Hematopoietic multipotent progenitor cell treated with erythropoietin and hydrocortisone succinate and interleukin-3 and kit ligand, for 15 days (in vitro differentiated cells): ENCODE measurements at regions not wholly inside any gene's neighbourhood (a gene's known extent, or its start where the extent isn't known, plus 50 kb on each side); places are given as distances from the start of the nearest gene placed in this dataset.
"Not testable (repeated sequence)": the region's sequence is repeated elsewhere in the genome, so short reads cannot be mapped to it uniquely, and the experiment has no call there.

ENCODE experiments used
- DNase-seq: peaks from one replicate; pipeline ENCODE4 v3.0.0-alpha.2; 2015; ENCODE audit warnings: low spot score

DNA sequence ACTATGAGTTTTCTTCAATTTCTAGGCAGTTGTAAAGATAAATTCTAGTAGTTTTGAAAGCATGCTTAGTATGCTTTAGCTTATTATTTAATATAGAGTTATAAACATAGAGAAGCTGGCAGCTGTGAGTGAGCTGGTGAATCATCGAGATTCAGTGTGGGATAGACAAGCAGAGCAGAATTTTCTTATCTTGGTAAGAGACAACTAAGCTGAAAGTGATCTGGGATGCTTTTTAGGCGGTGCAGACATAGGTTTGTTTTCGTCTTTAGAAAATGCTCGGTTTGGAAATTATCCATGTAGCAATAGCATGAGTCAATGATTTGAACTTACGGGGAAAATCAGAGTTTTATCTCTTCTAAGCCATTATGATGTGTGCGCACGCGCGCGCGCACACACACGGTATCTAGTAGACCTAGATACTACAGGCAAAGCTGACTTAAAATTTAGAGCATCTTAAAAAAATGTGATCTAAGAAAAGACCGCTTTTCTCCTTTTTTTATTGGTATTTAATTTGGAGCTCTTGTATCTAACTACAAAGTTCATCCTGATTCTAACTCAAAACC, 128.3 kb upstream of the MAP3K7 start:
- no peak for DNase-seq

DNA sequence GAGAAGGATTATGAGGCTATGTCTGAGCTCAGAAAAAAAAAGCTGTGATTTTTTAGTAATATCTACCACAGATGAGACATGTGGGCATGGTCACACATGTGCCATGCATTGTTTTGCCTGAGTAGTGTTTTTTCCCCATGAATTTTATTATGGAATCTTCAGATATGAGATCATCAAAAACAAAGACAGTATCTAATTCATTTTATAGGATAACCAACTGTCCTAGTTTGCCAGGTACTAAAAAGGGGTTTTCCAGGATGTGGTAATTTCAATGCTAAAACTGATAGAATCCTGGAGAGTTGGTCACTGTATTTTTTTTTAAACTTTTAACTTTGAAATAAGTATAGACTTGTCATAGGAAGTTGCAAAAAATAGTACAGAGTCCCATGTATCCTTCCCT, 127.4 kb upstream of the MAP3K7 start:
- DNase-seq: no peak

DNA sequence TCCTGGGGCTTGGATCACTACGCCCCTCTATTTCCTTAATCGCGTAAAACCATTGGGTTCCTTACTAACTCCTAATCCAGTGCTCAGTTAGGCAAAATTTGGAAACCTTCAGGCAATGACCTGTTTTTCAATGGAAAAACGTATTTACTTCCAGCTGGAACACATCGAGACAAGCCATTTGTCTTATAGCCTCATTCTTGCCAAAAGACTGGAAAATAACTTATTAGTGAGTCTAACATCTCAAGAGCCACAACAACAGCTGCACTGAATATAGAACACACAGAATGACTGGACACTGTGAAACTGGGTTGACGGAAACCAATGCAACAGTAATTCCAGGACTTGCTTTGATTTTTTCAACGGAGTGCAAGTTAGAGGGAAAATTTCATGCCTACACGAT, 125.2 kb upstream of the MAP3K7 start:
- DNase-seq: no peak

DNA sequence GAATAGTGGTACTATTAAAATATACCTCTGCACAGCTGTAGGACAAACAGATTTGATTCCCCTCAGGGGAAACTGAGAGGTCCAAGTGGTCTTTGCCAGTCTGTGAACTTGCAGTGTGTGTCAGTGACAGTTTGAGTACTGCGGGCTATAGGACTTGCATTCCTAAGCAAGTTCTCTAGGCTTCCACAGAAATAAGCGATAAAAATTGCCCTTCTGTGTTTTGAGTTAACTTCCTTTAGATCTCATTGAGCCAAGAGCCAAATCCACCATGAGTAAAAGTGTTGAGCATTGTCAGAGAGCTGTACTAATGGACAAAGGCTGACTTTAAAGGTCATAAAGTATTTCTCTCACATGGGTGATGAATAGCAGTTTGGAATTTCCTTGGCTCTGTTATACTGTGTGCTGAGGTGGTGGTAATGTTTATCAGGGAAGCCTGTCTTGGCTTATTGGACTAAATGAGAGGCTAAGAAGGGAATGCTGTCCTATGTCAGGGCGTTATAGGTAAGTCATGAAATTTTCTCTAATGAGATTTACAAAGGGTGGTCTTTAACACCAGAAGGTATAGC, 122.6 kb upstream of the MAP3K7 start:
- DNase-seq: no peak

DNA sequence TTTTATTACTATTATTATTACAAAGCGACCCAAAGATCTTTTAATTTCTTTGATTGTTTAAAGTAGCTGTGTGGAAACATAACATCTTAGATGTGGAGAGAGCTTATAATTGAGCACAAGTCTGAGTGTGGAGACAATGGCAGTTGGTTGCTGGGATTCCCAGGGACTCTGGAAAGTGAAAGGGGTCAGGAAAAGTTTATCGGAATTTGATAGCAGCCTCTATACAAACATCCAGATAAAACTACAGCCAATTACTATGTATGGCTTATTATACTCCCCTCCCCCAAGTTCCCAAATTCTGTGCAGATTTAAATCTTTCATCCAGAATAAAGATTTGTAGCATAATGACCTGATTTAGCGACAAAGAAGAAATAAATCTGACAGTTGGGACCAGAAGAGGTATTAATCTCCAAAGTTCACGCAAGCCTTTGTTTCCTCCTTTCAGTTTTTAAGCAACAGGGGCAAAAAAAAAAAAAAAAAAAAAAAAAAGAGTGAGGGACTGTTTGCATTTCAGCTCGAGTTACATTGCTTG, 121.4 kb upstream of the MAP3K7 start:
- no peak for DNase-seq

DNA sequence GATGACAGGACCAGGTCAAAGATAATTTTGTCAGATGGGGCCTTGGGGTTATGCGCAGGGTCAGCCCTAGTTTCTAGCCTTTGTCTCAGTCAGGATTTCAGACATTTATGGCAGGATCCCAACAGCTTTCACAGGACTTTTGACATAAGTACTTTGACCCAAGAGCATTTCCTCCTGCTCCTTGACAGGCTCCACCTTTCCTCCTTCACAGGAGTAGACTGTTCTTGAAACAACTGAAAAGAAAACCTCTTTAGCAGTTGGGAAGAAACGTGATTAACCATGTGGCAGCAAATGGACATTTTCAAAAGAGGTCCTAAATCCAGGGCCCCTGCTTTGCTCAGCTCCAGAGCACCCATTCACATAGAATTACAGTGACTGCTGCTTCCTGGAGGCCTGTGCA, 120.4 kb upstream of the MAP3K7 start:
- DNase-seq: no peak

DNA sequence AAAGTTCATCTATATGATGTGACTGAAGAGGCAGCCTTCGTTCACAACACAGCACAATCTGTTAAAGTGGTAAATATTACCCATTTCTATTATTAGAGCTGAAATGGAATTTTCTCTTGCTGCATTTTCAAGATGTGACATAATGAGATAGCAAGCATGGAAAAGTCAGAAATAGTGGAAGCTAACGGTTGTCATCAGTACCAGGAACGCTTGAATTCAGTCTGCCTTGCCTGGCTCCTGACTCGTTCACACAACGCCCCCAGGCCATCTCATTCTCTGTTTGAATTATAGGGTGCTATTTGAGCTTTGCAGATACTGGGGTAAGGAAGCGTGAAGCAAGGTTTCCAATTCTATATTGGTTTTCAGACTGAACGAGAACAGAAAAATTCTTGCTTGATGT, 116.5 kb upstream of the MAP3K7 start:
- no peak for DNase-seq

DNA sequence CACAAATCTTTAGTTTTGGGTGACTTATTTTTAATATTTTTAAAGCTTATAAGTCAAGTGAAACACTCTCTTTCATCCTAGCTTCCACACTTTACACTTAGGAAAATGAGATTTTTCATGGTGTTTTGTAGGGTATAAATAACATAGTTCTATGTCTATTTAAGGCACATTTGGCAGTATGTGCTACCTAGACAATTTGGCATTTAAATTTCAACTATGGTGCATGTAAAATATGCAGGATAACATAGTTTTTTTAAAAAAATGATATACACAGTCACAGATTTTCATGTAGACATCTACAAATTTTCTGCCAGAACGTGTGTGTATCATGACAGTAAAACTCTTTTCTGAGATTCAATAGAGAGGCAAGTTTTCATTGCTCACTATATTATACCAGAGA, 115.1 kb upstream of the MAP3K7 start:
- no peak for DNase-seq

DNA sequence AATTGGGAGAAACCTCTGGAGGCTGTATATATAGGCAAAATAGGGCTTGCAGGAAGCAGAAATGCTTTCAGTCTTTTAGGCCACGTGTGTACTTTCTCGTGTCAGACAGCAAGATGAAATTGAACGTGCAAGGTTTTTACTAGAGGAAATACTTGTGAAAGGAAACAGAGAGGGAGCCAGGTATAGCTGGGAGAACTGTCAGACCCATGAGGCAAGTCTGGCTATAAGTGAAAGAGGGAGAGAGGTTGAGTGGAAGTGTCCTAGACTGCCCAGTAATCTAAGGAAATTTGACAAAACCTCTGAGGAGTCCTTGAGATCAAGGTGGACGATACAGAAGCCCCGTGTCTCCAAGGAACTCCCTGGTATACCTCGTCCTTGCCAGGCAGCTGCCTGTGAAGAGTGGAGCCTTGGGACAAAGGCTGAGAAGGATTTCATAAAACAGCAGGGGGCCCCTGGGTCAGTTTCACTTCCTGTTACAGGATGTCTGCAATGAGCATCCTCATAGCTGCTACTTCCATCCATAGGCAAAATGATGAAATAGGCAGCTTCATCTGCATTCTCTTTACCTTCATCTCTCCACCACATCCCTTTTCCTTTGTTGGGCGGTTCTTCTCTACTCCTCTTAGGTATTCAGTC, 114.4 kb upstream of the MAP3K7 start:
- DNase-seq: no peak

DNA sequence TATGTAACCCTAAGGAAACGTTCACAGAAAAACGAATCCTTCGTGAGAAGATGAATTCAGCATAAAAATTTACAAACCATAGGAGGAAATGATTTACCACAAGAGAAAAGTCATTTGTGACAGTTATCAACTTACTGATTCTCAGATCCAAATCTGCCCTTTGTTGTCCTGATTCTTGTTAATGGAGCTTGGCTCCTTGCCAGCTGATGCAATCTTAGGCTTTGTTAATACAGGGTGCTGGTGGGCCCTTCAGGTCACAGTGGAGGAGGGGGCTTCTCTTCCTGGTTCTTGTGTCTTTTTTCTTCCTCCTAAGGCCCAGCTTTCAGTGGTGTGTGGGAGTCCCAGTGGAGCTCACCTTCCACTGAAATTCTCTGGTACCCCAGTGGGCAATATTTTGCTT, 108.4 kb upstream of the MAP3K7 start:
- no peak for DNase-seq

DNA sequence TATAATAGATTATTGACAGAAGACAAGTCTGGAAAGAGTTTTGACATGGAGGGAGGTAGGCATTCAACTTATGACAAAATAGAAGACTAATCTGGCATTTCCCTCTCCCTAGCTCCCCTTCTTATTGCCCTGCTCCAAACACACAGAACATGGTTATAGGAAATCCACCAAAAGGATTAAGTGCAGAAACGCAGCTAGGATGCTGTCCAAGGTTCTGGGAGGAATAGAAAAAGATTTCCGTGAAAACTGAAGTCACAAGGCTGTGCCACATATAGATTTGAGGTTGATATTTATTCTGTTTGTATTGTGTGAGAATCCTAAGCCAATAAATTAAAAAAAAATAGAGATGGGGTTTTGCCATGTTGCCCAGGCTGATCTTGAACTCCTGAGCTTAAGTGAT, 107.9 kb upstream of the MAP3K7 start:
- no peak for DNase-seq

DNA sequence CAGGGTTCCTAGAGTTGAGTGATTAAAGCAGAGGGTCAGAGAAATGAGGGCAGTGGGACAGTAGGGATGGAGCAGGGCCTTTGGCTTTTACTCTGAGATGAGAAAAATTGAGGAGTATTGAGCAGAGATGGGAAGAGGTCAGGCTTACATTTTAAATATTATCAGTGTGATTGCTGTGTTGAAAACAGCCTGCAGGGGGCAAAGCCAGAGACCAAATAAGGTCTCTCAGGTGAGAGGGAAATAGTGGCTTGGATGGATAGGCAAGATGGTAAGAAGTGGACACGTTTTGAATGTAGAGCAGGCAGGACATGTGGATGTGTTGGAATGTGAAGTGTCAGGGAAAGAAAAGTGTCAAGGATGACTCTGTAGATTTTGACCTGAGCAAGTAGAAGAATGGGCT, 105.0 kb upstream of the MAP3K7 start:
- DNase-seq: no peak

DNA sequence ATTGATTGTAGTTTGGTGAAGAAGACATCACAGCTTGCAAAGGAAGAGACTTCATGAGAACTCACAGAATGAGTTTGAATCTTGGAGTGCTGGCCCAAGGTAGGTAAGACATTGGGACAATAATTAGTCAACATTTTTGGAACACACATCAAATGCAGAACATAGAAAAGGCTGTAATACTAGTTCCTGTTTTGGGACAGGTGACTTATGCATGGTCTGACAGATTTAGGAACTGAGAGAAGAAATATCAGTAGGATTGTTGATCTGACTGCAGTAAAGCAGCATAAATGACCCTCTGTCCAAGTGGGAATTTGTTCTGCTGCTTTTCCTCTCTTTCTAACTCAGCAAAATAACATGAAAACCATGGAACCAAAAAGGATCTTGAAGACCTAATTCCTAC, 102.3 kb upstream of the MAP3K7 start:
- DNase-seq: no peak

DNA sequence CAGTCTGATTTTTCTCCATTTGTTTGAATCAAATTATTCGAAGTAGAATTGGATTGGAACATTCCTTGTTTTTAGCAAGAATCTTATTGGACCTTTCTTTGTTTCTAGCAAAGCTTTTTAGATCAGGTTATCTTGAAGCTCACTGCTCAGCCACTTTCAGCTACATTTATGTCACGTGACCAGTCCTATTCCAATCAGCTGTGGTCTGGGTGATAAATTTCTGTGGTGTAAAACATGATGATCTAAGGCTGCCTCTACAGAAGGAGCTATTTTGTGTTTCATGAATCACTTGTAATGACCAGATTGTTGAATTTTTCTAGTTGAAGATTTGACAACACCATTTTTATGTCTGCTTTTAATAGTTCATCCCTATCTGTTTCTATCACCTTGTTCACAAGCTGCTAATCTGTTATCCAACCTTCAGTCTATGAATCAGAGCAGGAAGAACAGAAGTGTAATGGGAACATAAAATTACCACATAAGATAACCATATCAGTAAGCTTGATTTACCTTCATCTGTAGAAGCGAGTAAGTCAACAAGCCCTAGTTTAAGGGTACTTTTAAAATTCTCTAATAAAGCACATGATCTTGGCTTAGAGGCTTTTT, 101.0 kb upstream of the MAP3K7 start:
- no peak for DNase-seq

DNA sequence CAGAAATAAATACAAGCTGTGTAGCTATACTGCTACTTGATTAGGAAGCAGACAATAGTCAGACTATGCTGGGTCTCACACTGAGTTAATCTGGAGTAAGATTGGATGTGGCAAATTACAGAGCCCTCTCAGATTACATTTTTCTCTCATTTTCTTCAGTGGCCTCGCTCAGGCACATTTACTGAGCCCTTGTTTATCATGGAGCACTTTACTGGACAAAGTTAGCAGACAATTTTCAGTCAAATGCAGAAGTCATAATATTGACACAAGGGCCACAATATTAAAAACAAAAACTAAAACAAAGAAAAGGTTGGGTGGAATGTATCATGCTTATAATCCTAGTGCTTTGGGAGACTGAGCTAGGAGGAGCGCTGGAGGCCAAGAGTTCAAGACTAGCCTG, 95.0 kb upstream of the MAP3K7 start:
- no peak for DNase-seq

DNA sequence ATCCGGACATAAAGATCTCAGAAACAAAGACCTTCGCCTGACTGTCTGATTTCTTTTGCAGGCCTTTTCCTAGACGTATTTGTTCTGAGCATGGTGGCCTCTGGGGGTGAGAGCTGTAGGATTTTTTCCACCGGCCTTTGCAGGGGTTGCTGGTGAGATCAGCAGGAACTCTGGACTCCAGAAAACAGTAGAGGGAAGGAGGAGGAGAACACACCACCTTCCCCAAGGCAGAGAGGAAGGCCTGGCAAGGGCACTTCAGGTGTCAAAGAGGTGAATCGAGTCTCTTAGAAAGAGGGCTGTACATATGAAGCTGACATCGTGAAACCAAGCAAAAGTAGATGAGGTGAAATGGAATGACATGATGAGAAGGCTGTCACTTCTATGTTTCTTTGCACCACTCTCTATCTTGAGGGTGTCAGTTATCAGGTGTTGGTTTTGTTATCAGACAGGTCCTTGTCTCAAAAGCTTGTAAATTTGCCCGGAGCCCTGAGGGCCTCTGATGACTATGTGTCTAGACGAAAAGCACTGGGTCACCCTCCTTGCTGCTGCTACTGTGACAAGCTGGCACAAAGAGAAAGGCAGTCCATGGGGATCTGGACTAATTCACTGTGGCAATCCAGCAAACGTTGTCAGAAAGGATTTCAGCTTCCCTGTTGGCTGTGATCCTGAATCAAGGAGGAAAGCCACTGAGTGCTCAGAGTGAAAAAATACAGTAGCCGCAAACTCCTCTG, 91.3 kb upstream of the MAP3K7 start:
- DNase-seq: no peak

DNA sequence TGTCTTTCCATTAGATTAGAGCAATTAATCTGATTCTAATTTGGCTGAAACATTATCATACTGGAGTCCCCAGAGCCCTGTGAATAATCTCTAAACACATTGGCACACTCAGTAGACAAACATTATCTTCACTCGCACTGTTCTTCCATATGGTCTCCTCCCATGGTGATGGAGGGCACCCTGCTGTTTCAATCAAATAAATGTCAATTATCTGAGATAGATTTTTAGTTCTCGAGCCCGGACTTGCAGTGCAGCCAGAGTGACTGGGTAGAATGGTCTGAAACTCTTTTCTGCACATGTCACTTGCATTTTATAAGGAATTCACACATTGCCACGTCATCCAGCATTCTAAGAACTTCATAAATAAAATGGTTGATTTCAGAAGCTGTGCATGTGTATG, 90.6 kb upstream of the MAP3K7 start:
- no peak for DNase-seq

DNA sequence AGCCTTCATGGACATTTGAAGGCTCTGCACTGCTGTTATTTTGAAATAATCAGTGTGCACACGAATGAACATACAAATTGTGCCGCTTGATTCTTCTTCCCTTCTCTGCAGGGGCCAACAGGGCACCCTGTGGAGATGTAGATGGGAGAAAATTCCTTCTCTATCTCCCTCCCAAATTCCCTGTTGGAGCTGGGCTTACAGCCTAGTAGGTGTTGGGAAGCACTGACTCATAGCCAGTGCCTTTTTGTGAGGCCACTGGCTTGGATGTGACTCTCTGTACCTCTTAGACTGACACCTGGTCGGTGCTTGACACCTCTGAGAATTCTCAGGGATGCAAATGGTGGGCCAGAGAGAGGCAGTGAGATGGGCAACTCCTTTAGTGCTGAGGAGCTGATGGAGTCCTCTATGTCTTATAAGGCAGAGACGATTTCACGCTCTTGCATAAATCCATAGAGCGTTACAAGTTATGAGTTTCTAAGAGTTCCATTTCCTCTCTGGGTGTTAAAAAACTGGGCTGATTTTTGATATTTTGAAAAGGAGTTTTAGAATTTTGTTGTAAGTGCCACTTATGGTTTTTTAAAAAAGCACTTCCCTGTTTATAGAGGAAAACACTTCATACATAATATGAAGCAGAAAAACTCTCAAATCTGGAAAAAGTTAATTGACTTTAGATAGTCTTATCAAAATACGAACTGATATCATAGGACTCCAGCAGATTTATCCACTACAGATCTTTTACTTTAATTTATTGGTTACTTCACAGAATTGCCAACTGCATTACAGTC, 89.8 kb upstream of the MAP3K7 start:
- no peak for DNase-seq

DNA sequence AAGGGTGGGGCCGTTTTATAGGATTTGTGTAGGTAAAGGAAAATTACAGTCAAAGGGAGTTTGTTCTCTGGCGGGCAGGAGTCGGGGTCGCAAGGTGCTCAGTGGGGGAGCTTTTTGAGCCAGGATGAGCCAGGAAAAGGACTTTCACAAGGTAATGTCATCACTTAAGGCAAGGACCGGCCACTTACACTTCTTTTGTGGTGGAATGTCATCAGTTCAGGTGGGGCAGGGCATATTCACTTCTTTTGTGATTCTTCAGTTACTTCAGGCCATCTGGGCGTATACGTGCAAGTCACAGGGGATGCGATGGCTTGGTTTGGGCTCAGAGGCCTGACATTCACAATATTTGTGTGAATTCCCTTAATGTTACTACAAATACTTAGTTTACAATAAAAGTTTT, 88.2 kb upstream of the MAP3K7 start:
- not testable (repeated sequence) for DNase-seq

DNA sequence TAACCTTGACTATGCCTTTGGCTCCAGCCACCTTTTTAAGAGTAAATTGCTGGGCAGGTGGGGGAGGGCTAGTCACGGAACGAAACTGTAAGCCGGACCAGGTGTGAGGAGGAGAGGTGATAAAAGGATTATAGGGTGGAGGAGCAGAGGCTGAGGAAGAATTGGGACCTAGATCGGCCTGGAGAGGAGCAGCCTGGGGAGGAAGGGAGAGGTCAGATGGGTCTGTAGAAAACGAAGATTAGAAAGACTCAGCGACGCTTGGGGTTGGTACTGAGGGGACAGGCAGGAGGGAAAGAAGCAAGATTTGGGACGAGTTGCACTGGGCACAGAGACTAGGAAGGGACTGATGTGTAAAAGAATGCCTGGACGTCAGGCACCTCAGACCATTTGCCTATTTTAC, 87.2 kb upstream of the MAP3K7 start:
- not testable (repeated sequence) for DNase-seq

DNA sequence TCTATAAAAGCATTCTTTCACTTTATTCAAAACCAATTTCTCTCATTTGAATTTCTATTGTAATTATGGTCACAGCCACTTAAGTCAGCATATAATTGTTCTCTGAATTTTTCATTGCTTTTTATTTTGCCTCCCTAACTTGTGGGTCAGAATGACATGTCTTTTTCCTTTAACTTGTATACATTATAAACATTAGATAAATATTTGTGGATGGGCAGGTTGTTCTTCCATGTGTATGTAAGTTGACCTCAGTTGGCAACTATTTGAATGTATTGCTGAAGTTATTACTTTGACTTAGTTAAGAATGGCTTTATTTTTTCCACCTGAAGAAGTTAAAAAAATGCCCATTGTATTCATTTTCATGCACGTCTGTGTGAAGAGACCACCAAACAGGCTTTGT, 83.0 kb upstream of the MAP3K7 start:
- DNase-seq: no peak

DNA sequence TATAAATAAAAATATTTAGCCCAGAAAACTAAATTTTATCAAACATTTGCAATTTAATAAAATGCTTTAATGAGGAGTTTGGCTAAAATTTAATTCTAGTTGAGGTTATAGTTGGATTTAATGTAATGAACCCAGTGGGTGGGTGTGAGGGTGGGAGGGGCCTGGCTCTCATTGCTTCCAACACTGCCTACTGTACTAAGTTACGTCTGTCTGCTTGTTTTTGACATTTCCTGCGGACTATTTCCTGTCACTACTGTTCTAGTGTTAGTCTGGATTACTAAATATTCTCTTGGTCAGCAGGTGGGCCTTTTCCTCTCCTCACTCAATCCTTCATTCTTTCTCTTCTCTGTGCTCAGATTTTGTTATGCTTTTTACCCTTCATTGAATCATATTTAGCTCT, 82.5 kb upstream of the MAP3K7 start:
- DNase-seq: no peak
